Astrocyte (in vitro differentiated cells and primary cell): ENCODE measurements at regions not wholly inside any gene's neighbourhood (a gene's known extent, or its start where the extent isn't known, plus 50 kb on each side); places are given as distances from the start of the nearest gene placed in this dataset.

ENCODE experiments used
- EZH2 ChIP-seq: IDR thresholded peaks from 2 replicates; pipeline ENCODE4 v1.6.1; 2012; ENCODE audit warnings: mild to moderate bottlenecking, low read length, inconsistent platforms; ENCODE audit not compliant: insufficient read depth
- TF ChIP-seq, protein P1 (sequence below): IDR thresholded peaks from 2 replicates; pipeline ENCODE4 v1.5.1; 2011; ENCODE audit warnings: low read depth, mild to moderate bottlenecking, inconsistent platforms, low read length, moderate library complexity; ENCODE audit not compliant: insufficient read depth

DNA sequence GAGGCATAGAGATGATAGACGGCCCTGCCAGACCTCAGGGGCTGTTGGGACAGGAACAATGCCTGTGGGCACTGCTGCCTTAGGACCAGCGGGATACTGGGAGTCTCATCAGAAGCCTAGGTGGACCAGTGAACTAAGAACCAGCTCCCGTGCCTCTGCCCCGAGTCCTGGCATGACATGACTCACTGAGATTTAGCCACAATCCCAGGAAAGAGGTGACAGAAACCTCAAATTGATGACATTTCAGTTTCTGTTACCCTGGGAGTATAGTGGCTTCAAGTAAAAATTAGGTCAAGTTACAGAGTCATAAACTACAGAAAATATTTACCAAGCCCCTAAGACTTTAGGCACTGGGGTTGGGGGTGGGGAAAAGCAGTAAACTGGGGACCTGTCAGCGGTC lies 74.6 kb upstream of the GADD45A start:
- no peak for TF ChIP-seq EZH2
- TF ChIP-seq, protein P1, sequence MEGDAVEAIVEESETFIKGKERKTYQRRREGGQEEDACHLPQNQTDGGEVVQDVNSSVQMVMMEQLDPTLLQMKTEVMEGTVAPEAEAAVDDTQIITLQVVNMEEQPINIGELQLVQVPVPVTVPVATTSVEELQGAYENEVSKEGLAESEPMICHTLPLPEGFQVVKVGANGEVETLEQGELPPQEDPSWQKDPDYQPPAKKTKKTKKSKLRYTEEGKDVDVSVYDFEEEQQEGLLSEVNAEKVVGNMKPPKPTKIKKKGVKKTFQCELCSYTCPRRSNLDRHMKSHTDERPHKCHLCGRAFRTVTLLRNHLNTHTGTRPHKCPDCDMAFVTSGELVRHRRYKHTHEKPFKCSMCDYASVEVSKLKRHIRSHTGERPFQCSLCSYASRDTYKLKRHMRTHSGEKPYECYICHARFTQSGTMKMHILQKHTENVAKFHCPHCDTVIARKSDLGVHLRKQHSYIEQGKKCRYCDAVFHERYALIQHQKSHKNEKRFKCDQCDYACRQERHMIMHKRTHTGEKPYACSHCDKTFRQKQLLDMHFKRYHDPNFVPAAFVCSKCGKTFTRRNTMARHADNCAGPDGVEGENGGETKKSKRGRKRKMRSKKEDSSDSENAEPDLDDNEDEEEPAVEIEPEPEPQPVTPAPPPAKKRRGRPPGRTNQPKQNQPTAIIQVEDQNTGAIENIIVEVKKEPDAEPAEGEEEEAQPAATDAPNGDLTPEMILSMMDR, result no peak
